DND-41 (cell line): ENCODE measurements at regions not wholly inside any gene's neighbourhood (a gene's known extent, or its start where the extent isn't known, plus 50 kb on each side); places are given as distances from the start of the nearest gene placed in this dataset.

Experiments
- EZH2 ChIP-seq: IDR thresholded peaks from 3 replicates; pipeline ENCODE4 v1.6.1; 2012; ENCODE audit warnings: borderline replicate concordance, low read depth, mild to moderate bottlenecking, moderate library complexity, low read length, inconsistent platforms; ENCODE audit not compliant: severe bottlenecking
- TF ChIP-seq, protein P1 (sequence below): IDR thresholded peaks from 2 replicates; pipeline ENCODE4 v1.5.1; 2012; ENCODE audit warnings: borderline replicate concordance, low read length, moderate library complexity, mild to moderate bottlenecking; ENCODE audit not compliant: poor library complexity, severe bottlenecking; ENCODE audit errors: extremely low read depth

DNA sequence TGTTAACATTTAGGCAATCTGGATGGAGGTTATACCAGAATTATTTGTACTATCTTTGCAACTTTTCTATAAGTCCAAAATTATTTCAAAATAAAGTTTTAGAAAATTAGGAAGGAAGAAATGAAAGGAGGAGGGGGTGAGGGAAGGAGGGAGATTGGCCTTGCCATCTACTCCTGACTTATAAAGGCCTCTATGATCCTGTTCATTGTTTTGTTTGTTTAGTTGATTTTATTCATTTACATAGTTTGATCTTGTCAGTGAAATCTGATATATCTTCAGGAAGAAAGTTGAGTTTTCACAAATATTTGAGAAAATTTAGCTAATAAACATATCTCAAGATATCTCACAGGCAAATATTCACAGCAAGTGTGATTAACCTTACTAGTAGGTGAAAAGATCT, 189.3 kb upstream of the NOCT start:
- TF ChIP-seq EZH2 = no peak
- TF ChIP-seq, protein P1, sequence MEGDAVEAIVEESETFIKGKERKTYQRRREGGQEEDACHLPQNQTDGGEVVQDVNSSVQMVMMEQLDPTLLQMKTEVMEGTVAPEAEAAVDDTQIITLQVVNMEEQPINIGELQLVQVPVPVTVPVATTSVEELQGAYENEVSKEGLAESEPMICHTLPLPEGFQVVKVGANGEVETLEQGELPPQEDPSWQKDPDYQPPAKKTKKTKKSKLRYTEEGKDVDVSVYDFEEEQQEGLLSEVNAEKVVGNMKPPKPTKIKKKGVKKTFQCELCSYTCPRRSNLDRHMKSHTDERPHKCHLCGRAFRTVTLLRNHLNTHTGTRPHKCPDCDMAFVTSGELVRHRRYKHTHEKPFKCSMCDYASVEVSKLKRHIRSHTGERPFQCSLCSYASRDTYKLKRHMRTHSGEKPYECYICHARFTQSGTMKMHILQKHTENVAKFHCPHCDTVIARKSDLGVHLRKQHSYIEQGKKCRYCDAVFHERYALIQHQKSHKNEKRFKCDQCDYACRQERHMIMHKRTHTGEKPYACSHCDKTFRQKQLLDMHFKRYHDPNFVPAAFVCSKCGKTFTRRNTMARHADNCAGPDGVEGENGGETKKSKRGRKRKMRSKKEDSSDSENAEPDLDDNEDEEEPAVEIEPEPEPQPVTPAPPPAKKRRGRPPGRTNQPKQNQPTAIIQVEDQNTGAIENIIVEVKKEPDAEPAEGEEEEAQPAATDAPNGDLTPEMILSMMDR = no peak
